ENCODE measurements at regions not wholly inside any gene's neighbourhood (a gene's known extent, or its start where the extent isn't known, plus 50 kb on each side); places are given as distances from the start of the nearest gene placed in this dataset.
"Not testable (repeated sequence)": the region's sequence is repeated elsewhere in the genome, so short reads cannot be mapped to it uniquely, and the experiment has no call there.

- not testable (repeated sequence) for TF ChIP-seq POLR2AphosphoS5 (IDR thresholded peaks at IDR 0.05; ENCODE audit: low read depth, low read length); CTCF (IDR thresholded peaks at IDR 0.05); TCF7L2 (IDR thresholded peaks at IDR 0.05; ENCODE audit: low read depth, low read length); SIN3A (IDR thresholded peaks at IDR 0.05; ENCODE audit: borderline replicate concordance, insufficient read depth, low read depth, low read length)
Measured at GRCh38 chr20:29884322-29884721, 1373.1 kb upstream of the DEFB115 start.

Measured in Panc1 (cell line).